PC-9 (cell line): ENCODE measurements at regions not wholly inside any gene's neighbourhood (a gene's known extent, or its start where the extent isn't known, plus 50 kb on each side); places are given as distances from the start of the nearest gene placed in this dataset.

Experiments
- CTCF ChIP-seq: fragments of 200-600 bp; sonication (generic); conservative IDR thresholded peaks from 2 replicates; pipeline ENCODE4 v1.6.1; 2017; ENCODE audit warnings: mixed run types, antibody characterized with exemption, mild to moderate bottlenecking, moderate library complexity
- EZH2 ChIP-seq: fragments of 200-600 bp; sonication (generic); IDR thresholded peaks from 2 replicates; pipeline ENCODE4 v1.8.0; 2017; ENCODE audit warnings: antibody characterized with exemption, low read depth

GRCh38 chr2:18966131-18966530 lies 376.8 kb upstream of the NT5C1B start:
- TF ChIP-seq EZH2 (no peak), CTCF (no peak)
